Left renal cortex interstitium (tissue), 4 donors: ENCODE measurements at regions not wholly inside any gene's neighbourhood (a gene's known extent, or its start where the extent isn't known, plus 50 kb on each side); places are given as distances from the start of the nearest gene placed in this dataset.

Source experiments
- DNase-seq, 4 donors: peaks; one replicate each; pipeline ENCODE4 v3.0.0-alpha.2; 2013; ENCODE audit warnings: low read depth in 4 of 4, low spot score in 2 of 4, missing footprints in 1 of 4

DNA sequence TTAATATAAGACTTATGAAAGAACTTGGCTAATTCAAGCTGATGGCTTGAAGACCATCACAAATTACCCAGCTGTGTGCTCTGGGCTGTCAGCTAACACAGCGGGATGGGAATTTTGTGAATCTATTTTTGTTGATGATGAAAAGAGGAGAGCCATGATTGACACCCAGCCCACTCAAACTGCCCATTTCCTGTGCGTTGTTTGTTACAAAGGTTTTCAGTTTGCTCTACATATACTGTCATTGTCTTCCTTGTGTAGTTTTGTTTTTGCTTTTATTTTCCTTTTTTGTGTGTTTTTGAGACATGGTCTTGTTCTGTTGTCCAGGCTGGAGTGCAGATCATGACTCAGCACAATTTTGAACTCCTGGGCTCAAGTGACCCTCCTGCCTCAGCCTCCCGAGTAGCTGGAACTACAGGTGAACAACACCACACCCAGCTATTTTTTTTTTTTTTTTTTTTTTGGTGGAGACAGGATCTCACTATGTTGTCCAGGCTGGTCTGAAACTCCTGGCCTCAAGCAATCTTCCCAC lies 400.3 kb downstream of the ICE1 start:
- DNase-seq = no peak

DNA sequence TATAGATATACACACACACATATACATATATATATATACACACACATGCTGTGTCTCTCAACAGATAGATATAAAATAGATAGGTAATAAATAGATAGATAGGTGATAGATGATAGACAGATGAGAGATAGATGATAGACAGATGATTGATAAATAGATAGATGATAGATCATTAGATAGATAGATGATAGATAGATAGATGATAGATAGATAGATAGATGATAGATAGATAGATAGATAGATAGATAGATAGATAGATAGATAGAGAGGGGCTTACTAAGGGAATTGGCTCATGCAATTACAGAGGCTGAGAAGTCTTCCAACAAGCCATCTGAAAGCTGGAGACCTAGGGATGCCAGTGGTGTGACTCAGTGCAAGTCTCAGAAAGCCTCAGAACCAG lies 394.5 kb downstream of the ICE1 start:
- no peak for DNase-seq

GRCh38 chr5:5813441-5813840 lies 391.0 kb downstream of the ICE1 start:
- DNase-seq = no peak

DNA sequence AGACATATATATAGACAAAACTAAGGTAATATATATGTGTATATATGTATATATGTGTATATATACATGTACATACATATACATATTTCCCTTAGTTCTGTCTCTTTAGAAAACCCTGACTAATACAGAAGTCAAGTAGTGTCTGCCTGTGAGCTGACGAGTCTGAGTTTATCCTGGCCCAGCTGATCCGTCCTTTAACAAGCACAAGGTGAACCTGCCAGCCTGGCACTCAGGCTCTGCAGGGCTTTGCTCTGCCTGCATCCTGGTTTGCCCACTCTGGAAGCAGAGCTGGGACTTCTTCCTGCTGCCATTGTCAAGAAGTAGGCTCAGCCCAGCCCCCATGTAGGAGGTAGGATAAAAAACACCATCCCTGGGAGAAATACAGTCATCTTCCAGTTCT lies 388.0 kb downstream of the ICE1 start:
- DNase-seq = no peak

DNA sequence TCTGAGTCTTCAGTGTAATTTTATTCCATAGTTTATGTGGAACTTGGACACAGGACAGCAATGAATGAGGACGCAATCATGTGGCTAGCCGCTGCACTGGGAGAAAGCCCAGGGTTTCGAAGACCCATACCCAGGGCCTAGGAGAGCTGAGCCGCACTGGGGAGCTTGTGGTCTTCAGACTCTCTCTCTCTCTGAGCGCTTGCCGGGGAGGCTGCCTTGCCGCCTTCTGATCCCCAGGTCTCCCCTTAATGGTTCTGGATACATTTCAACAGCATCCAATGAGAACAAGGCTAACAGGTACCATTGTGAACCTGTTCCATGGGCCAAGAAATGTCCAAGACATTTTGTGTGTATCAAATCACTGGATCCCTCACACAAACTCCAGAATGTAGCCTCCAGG lies 383.4 kb downstream of the ICE1 start:
- DNase-seq = no peak

GRCh38 chr5:5804478-5805233 lies 382.2 kb downstream of the ICE1 start:
- no peak for DNase-seq

DNA sequence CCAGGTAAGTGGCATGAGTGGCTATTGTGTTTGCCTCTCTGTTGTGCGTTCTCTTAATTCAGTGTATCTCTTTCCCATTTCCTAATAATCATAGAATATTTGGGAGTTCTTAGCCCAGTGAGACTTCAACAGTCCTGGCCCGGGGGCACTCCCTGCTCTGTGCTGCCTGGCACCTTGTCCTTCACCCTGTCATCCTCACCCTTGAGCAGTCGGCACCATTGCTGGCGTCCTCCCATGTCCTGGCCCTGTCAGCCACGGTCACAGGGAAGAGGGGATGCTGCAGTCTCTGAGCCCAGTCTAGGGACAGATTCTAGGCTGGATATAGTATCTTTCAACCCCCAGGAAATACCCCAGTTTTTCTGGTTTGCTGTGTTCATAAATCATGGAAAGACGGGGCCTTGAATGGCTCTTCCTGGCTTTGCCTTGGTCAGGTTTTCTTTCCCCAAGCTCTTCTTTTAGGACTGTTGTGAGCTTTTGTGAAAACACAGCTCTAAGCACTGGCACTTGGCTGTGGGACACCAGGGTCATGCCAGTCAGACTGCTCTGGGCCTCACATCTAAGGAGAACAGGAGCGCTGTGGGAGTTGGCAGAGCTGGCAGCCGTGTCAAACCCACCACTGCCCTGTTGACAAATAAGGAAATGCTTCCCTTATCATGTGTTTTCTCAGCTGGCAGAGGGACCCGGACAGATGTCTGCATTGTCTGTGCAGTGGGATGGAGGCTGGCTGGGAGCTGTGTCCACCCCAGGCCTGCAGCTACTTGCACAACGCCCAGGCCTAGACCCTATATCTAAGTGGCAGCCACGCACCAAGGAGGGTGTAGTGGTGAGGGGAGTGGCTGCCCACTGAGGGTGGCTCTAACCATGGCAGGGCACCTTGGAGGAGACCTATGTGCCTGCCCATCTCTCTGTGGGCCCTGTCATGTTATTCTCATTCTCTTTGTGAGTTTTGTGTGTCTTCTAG lies 378.6 kb downstream of the ICE1 start:
- DNase-seq = no peak

DNA sequence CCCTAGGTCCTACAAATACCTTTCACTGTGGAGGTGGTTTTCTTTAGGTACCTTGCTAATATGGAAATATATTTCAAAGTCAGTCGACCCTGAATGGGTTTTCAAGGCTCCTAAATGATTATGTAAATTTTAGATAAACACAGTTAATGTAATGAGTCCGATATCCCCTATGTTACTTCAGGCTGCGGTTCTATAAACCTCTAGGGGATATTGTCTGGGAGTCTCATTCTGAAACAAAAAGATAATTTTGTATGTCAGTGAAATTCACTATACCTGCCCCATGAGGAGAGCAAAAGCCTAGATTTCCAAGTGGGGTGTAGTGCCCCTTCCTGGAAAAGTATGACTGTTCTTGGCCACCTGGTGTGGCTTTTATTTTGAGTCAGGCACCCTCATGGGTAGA lies 377.3 kb downstream of the ICE1 start:
- no peak for DNase-seq

GRCh38 chr5:5799229-5799628 lies 376.8 kb downstream of the ICE1 start:
- DNase-seq = no peak

GRCh38 chr5:5798462-5798861 lies 376.0 kb downstream of the ICE1 start:
- DNase-seq = no peak

GRCh38 chr5:5798041-5798440 lies 375.6 kb downstream of the ICE1 start:
- DNase-seq = no peak

GRCh38 chr5:5795074-5795771 lies 372.7 kb downstream of the ICE1 start:
- DNase-seq = no peak

DNA sequence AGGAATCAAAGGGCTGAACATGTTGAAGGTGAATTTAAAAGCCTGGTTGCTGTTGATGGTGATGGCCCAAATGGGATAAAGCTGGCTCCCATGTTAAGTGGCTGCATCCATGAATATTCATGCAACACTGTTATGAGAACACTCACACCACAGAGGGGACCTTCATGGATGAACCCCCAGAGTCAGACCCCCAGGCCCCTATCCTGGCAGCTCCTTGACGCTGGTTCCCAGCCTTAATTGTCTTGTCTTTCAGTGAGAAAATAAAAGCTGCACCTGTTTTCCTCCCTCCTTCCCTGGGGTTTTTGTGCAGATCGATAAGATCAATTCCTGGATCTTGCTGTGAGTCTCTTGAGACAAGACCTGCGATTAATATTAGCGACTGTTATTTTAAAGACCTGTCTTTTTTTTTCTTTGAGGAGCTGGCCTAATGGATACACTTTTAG lies 371.7 kb downstream of the ICE1 start:
- DNase-seq = no peak

- no peak for DNase-seq
Measured at GRCh38 chr5:5793242-5794117, 371.0 kb downstream of the ICE1 start.

DNA sequence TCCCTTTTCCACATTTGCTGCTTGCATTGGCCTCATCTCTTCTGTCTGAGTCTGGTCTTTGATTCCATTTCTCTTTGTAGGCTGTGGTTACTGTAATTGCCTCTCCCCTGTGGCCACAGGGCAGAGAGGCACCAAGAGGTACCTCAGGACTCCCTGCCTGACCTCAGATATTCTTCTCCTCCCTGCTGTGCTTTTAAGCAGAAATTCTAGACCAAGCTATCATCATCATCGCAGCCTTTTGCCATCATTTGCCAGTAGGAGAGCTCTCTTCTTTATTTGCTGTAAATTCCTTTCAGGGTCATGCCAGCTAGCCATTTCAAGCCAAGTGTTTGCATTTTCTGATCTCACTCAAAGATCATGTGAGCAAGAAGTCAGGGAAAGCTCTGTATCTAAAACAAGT lies 369.6 kb downstream of the ICE1 start:
- no peak for DNase-seq

- DNase-seq = no peak
Measured at GRCh38 chr5:5788793-5789192, 366.3 kb downstream of the ICE1 start.

DNA sequence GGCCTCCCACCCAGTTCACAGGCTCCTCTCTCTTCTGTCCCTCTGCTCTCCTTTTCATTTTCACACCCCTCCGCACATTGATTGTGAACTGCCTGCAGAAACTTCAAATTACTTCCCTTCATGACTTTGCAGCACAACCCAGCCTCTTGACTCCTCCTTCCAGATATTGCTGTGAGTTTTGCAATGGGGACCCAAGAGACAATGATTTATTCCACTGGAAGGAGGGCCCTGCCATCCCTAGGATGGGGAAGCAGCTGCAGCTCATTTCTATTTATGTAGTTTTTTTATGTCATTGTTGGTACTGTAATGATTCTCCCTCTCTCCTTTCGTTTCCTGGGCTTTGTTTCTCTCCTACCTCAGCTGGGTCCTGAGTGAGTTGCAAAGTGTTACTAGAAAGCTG lies 364.9 kb downstream of the ICE1 start:
- no peak for DNase-seq

DNA sequence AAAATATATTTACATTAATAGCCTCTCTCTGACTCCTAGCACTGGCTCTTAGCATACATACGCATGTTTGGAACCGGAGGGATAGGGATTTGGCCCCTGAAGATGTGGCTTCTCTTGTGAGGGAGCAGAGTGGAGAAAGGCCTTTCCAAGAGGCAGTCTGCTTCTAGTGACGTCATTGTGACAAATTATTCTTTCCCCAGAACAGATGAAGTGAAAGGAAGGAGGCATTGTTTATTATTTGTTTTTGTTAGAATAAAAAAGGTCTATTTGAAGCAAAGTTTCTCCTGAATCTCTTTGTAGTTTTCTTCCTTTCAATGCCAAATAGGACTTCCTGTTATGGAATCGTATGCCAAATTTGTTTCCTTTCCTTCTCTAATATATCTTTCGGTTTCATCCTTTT lies 361.6 kb downstream of the ICE1 start:
- DNase-seq = no peak

DNA sequence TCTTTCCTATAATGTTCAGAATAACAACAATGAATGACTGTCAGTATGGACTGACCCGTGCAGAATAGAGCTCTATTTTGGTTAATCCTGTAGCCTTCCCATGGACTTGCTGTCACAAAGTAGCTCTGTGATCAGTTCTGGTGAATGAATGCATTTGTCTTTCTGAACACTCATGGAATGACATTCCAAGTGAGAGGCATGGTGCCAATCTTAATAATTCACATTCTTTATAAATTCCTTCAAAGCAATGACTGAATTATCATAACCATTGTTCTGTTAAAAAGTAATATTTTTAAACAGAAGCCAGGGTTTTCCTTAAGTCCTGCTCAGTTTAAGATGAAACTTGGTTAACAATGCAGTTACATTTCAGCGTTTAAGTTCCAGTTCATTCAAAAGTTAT lies 360.5 kb downstream of the ICE1 start:
- DNase-seq = no peak

GRCh38 chr5:5782402-5782801 lies 359.9 kb downstream of the ICE1 start:
- no peak for DNase-seq
